MM.1S (cell line): ENCODE measurements at regions not wholly inside any gene's neighbourhood (a gene's known extent, or its start where the extent isn't known, plus 50 kb on each side); places are given as distances from the start of the nearest gene placed in this dataset.

Experiments
- DNase-seq: peaks from one replicate; pipeline ENCODE4 v3.0.0-alpha.2; 2015
- H2AFZ ChIP-seq: fragments of 300-600 bp; sonication (generic); 2 replicates; pipeline ENCODE4 v1.6.0; 2016; ENCODE audit warnings: antibody characterized with exemption, low read length
- H3F3A ChIP-seq: fragments of 300-600 bp; sonication (generic); 2 replicates; pipeline ENCODE4 v1.6.1; 2016; ENCODE audit warnings: mild to moderate bottlenecking, antibody characterized with exemption, low read length, moderate library complexity, mixed read lengths; ENCODE audit not compliant: insufficient read depth
- H3K27ac ChIP-seq: fragments of 300-600 bp; sonication (generic); 2 replicates; pipeline ENCODE4 v1.5.1; 2016; ENCODE audit warnings: mild to moderate bottlenecking, low read length
- H3K27me3 ChIP-seq: fragments of 300-600 bp; sonication (generic); replicated peaks from 2 replicates; pipeline ENCODE4 v1.6.0; 2016; ENCODE audit warnings: low read length; ENCODE audit not compliant: insufficient read depth
- H3K36me3 ChIP-seq: fragments of 300-600 bp; sonication (generic); replicated peaks from 2 replicates; pipeline ENCODE4 v1.6.1; 2016; ENCODE audit warnings: mild to moderate bottlenecking, low read length, mixed read lengths; ENCODE audit not compliant: insufficient read depth
- H3K4me1 ChIP-seq: fragments of 300-600 bp; sonication (generic); 2 replicates; pipeline ENCODE4 v1.6.1; 2016; ENCODE audit warnings: low read length, mixed read lengths
- H3K4me2 ChIP-seq: fragments of 300-600 bp; sonication (generic); 2 replicates; pipeline ENCODE4 v1.6.0; 2016; ENCODE audit warnings: low read depth, low read length
- H3K4me3 ChIP-seq: fragments of 300-600 bp; sonication (generic); 2 replicates; pipeline ENCODE4 v1.5.1; 2016; ENCODE audit warnings: low read length, mixed read lengths
- H3K79me2 ChIP-seq: fragments of 300-600 bp; sonication (generic); 2 replicates; pipeline ENCODE4 v1.6.1; 2016; ENCODE audit warnings: mixed run types, low read length, mixed read lengths
- H3K9ac ChIP-seq: fragments of 300-600 bp; sonication (generic); 2 replicates; pipeline ENCODE4 v1.6.1; 2016; ENCODE audit warnings: low read length, mixed read lengths
- H3K9me2 ChIP-seq: fragments of 300-600 bp; sonication (generic); replicated peaks from 2 replicates; pipeline ENCODE4 v1.6.1; 2016; ENCODE audit warnings: mild to moderate bottlenecking, low read length, mixed read lengths; ENCODE audit not compliant: insufficient read depth
- H3K9me3 ChIP-seq: fragments of 300-600 bp; sonication (generic); replicated peaks from 2 replicates; pipeline ENCODE4 v1.6.1; 2016; ENCODE audit warnings: mild to moderate bottlenecking, low read length, mixed read lengths; ENCODE audit not compliant: insufficient read depth
- H4K20me1 ChIP-seq: fragments of 300-600 bp; sonication (generic); 2 replicates; pipeline ENCODE4 v1.6.1; 2016; ENCODE audit warnings: mild to moderate bottlenecking, low read length, moderate library complexity, mixed read lengths; ENCODE audit not compliant: insufficient read depth
- EZH2 ChIP-seq: fragments of 300-600 bp; sonication (generic); optimal IDR thresholded peaks from 2 replicates; pipeline ENCODE3; 2017; ENCODE audit warnings: low read depth, mild to moderate bottlenecking, antibody characterized with exemption, low read length, mixed read lengths
- EZH2phosphoT487 ChIP-seq: fragments of 300-600 bp; sonication (generic); IDR thresholded peaks from 2 replicates; pipeline ENCODE4 v1.6.1; 2018; ENCODE audit warnings: antibody characterized with exemption, low read length
- TF ChIP-seq, protein P1 (sequence below): fragments of 300-600 bp; sonication (generic); IDR thresholded peaks from 2 replicates; pipeline ENCODE4 v1.5.1; 2016; ENCODE audit warnings: antibody characterized with exemption, low read length, mixed read lengths

GRCh38 chr1:4468386-4468785 lies 186.0 kb upstream of the AJAP1 start:
- Histone ChIP-seq H3K4me1 (no peaks in the 10 kb centered on the region), H3K27me3 (peaks cover 32% of the 10 kb centered on the region), H3K36me3 (no peaks in the 10 kb centered on the region), H3F3A (no peaks in the 10 kb centered on the region), H3K79me2 (no peaks in the 10 kb centered on the region), H3K4me2 (no peak overlapping the region), H3K9me3 (no peaks in the 10 kb centered on the region), H3K27ac (no peak overlapping the region), H4K20me1 (no peaks in the 10 kb centered on the region), H2AFZ (no peak overlapping the region), H3K4me3 (no peak overlapping the region), H3K9ac (no peak overlapping the region), H3K9me2 (no peaks in the 10 kb centered on the region)
- no peak for DNase-seq
- TF ChIP-seq, protein P1, sequence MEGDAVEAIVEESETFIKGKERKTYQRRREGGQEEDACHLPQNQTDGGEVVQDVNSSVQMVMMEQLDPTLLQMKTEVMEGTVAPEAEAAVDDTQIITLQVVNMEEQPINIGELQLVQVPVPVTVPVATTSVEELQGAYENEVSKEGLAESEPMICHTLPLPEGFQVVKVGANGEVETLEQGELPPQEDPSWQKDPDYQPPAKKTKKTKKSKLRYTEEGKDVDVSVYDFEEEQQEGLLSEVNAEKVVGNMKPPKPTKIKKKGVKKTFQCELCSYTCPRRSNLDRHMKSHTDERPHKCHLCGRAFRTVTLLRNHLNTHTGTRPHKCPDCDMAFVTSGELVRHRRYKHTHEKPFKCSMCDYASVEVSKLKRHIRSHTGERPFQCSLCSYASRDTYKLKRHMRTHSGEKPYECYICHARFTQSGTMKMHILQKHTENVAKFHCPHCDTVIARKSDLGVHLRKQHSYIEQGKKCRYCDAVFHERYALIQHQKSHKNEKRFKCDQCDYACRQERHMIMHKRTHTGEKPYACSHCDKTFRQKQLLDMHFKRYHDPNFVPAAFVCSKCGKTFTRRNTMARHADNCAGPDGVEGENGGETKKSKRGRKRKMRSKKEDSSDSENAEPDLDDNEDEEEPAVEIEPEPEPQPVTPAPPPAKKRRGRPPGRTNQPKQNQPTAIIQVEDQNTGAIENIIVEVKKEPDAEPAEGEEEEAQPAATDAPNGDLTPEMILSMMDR, result no peak
- TF ChIP-seq EZH2phosphoT487 (no peak), EZH2 (no peak)

GRCh38 chr1:4468804-4469514 lies 185.4 kb upstream of the AJAP1 start:
- TF ChIP-seq EZH2 (no peak), EZH2phosphoT487 (no peak)
- TF ChIP-seq, protein P1, result no peak

DNA sequence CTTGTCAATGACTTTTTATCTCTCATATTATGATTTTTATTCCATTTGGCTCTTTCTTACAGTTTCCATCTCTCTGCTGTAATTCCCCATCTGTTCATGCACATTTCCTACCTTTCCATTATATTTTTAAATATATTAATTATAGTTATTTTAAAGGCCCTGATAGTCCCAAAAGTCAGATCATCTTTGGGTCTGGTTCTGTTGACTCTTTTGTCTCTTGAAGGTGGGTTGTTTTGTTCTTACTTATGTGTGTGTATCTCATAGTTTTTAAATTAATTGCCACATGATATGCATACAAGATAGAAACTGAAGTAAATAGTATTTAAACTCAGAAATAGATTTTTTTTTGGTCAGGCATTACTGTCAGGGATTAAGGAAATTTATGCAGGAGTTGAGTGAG lies 178.0 kb upstream of the AJAP1 start:
- Histone ChIP-seq H3K36me3 (no peaks in the 10 kb centered on the region), H3K27me3 (peaks cover 59% of the 10 kb centered on the region), H3K79me2 (no peaks in the 10 kb centered on the region), H3F3A (no peaks in the 10 kb centered on the region), H3K27ac (no peak overlapping the region), H3K4me1 (no peaks in the 10 kb centered on the region), H3K9me2 (no peaks in the 10 kb centered on the region), H3K4me3 (no peak overlapping the region), H2AFZ (no peak overlapping the region), H3K4me2 (no peak overlapping the region), H3K9ac (no peak overlapping the region), H3K9me3 (no peaks in the 10 kb centered on the region), H4K20me1 (no peaks in the 10 kb centered on the region)
- TF ChIP-seq, protein P1, result no peak
- TF ChIP-seq EZH2 (no peak), EZH2phosphoT487 (no peak)
- DNase-seq, result no peak

More at GRCh38 chr1:4468804-4469514, 185.4 kb upstream of the AJAP1 start:
- Histone ChIP-seq H3K4me1 (no peaks in the 10 kb centered on the region), H3K9ac (no peak overlapping the region), H4K20me1 (no peaks in the 10 kb centered on the region), H3K4me2 (no peak overlapping the region), H2AFZ (no peak overlapping the region), H3K27ac (no peak overlapping the region), H3K27me3 (peaks cover 37% of the 10 kb centered on the region), H3K4me3 (no peak overlapping the region), H3K36me3 (no peaks in the 10 kb centered on the region), H3F3A (no peaks in the 10 kb centered on the region), H3K9me2 (no peaks in the 10 kb centered on the region), H3K79me2 (no peaks in the 10 kb centered on the region), H3K9me3 (no peaks in the 10 kb centered on the region)
- DNase-seq, result no peak
